Activated T-cell treated with anti-CD3 and anti-CD28 coated beads, Interleukin-2, amount 50 U/mL, for 48 hours (primary cell): ENCODE measurements at regions not wholly inside any gene's neighbourhood (a gene's known extent, or its start where the extent isn't known, plus 50 kb on each side); places are given as distances from the start of the nearest gene placed in this dataset.

Experiments used
- DNase-seq, 2 experiments: peaks; one replicate each; pipeline ENCODE4 v3.0.0-alpha.2; 2020

DNA sequence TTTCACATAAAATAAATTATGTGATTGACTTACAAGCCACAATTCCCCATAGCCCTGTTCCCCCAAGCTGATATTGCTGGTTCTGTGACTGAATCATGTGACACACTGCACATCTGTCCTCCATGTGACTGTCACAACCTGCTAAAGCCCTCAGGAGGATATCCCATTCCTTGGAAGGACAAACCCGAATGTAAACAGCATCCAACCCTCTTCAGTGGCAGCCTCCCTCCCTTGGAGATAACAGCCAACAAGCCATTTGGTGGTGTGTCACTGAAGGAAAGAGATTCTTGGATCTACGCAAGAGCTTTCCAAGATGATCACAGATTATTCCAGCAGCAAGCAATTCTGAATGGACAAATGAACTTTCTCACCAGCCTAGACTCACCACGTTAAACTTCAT is 153.9 kb upstream of the TIAM1 start:
- DNase-seq, result no peak

DNA sequence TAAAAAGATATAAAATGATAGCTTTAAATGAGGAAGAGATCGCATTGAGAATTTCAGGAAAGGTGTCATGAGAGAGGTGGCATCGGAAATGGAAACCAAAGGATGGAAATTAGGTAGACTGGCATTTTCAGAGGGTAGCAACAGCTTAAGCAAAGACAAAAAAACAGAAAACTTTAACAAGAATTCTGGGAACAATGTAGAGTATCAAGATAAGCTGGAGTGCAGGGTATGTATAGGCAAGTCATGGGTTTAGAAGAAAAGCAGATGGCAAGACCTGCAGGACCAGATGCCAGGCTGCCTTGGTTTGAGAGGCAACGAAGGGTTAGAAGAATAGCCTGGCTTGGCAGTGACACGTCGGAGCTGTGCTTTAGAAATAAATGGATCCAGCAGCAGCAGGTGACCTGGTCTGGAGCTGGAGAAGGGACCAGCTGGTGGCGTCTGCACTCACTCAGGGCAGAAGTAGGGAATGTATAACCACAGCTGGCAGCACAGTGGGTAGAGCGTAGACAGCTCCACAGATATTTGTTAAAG is 149.4 kb upstream of the TIAM1 start:
- no peak for DNase-seq

GRCh38 chr21:31491617-31492016 is 147.6 kb upstream of the TIAM1 start:
- no peak for DNase-seq

- no peak for DNase-seq
These were observed 146.4 kb upstream of the TIAM1 start for GRCh38 chr21:31490443-31490842.

GRCh38 chr21:31489726-31490125 is 145.7 kb upstream of the TIAM1 start:
- no peak for DNase-seq

GRCh38 chr21:31489014-31489413 is 145.0 kb upstream of the TIAM1 start:
- no peak for DNase-seq

DNA sequence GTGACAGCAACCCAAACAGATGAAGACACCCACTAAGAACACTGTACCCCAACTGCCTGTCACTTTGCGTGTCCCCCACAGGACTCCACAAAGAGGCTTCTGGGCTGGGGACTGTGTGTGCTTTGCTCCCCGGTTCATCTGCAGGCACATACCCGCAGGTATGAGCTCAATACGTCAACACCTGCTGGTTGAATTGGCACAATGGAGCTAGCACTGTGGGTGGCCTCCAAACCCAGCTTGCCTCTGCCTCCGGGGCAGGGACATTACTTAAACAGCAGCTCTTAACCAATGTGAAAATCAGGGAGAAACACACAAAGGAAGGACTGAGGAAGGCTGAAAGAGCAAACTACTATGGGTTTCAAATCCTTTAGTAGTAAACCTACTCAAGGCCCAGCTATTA is 140.2 kb upstream of the TIAM1 start:
- no peak for DNase-seq

DNA sequence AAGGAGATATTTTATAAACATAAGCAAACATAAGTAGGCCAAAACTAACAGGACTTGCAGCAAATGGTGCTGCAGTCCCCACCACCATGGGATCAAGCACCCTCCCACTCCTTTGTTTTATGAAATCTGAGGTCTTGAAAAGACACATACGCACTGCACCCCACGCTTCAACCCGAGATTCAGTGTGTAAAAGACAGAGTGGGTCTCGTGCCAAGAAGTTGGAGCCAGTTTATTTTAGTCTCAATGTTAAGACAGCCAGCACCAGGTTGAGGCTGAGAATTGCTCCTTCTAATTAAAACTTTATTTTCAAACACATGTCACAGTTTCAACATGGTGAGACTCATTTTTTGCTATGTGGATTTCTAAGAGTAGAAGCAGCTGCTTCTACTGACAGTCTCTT is 139.1 kb upstream of the TIAM1 start:
- DNase-seq, result no peak

DNA sequence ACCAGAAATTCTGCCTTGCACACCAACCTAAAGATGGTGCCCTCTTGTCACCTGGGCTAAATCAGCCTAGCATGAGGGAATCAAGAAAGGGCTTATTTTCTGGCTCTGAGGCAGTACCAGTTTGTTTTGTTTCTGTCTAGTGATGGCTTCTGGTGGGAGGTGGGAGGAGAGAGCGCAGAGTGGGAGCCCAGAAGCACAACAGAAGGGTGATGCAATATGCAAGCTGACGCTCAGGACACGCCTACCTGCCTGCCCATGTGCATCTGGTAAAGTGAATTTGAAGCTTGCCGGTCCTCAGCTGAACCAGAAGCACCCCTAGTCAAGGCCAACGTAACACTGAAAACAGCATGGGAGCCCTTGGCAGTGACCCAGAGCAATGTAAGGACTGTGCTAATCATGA is 138.4 kb upstream of the TIAM1 start:
- no peak for DNase-seq

DNA sequence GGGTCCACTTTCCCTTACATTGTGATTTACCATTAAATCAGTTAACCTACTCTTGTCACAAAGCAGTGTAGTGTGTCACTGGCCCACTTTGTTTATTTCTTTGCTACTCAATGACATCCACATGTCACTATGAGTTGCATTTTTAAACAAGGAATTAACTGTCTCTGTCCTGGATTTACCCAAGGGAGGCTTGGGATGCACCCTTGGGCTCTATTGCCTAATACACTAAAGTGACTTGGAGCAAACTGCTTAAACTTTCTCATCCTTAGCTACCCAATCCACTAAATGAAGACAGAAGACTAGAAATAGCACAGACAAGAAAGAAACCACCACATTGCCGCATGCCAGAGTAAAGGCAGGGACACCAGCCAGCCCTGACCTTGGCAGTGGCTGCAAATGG is 136.2 kb upstream of the TIAM1 start:
- no peak for DNase-seq

- DNase-seq, result no peak
These were observed 135.7 kb upstream of the TIAM1 start for GRCh38 chr21:31479714-31480113.

DNA sequence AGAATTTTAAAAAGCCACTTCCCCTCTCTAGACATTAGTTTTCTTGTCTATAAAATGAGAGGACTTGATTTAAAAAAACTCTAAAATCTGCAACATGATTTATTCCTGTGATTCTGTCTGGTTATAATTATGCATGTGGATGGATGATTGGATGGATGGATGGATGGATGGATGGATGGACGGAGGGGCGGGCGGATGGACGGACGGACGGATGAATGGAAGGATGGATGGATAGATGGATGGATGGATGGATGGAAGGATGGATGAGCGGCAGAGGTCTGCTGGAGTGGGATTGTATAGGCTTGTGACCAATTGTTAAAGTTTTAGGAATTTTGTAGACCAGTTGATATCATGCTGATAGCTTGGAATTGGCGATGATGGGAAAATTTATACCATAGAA is 135.2 kb upstream of the TIAM1 start:
- no peak for DNase-seq

DNA sequence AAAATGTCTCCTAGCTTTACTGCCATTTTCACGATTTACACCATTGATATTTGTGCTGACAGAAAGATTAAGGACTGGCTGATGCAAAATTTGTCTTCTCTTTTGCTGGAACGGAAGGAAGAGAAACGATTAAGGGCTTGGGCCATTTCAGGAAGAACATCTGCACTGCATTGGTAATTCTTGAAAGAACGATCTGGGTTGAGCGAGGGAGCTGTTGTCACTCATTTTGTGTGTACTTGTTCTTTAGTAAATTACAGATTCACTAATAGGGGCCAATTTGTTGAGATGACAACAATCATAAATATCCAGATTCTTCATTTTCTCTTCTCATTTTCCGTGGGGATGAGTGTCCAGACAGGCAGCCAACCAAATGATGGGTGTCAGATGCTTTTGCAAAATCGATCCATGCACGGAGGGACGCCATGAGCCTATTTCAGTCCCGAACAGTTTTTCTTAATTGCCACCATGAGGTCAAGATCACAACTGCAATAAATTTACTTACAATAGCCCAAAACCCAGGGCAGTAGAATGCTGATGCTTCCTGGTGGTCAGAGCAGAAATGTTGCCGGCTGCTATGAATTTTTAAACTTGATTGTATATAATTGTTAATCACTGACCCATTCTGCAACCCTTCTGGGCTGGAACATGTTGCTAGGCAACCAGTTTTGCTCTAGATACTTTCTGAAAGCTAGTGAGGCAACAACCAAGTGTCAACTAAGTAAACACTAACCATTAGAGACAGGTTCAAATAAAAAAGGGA is 132.4 kb upstream of the TIAM1 start:
- no peak for DNase-seq

GRCh38 chr21:31475223-31475622 is 131.2 kb upstream of the TIAM1 start:
- no peak for DNase-seq

DNA sequence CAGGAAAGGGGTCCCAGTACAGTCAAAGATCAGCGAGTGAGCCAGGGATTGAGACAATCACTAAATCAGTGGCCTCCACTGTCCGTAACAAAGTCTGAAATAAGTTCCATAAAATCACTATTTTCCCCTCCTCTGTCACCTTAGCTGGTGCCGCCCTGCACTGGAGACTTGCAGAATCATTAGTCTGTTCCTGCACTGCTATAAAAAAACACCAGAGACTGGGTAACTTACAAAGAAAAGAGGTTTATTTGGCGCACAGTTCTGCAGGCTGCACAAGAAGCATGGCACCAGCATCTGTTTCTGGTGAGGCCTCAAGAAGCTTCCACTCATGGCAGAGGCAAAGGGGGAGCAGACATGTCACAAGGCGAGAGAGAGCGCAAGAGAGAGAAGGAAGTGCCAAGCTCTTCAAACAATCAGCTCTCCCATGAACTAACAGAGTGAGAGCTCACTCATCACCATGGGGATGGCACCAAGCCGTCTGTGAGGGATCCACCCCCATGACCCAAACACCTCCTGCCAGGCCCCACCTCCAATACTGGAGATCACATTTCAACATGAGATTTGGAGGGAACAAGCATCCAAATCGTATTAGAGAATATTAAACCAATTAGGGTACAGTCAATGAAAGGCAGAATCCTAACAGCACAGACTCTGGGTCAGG is 129.8 kb upstream of the TIAM1 start:
- DNase-seq, result no peak

- no peak for DNase-seq
These were observed 127.8 kb upstream of the TIAM1 start for GRCh38 chr21:31471865-31472264.

DNA sequence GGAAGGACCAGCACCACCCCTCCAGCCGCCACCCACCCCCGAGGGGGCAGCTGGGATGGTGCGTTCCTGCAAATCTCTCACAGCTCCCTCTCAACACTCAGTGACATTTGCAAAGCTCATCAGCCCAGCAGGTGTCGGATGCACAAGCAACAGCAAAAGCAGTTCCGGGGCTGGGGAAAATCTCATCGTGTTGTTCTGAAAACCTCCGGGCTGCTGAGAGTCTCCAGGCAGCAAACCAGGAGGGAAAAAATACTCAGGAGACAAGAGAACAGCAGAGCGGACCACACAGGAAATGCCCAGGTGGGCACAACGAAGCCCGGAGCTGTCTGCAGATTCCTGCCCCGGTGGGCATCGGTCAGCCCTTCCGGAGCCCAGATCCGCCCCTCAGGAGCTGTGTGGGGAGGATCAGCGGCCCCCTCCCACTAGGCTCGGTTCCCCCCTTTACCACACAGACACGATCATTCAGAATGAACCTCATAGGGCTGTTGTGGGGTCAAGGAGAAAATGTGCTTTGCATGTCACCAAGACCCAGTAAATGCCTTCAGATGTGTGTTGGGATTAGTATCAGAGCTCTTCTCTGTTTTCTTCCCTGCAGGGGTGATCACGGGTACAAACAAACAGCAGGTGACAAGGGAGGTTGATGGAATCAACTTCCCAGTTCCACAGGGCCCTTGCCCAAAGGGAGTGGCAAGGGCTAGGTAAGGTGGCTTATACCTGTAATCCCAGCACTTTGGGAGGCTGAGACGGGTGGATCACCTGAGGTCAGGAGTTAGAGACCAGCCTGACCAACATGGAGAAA is 127.0 kb upstream of the TIAM1 start:
- no peak for DNase-seq

DNA sequence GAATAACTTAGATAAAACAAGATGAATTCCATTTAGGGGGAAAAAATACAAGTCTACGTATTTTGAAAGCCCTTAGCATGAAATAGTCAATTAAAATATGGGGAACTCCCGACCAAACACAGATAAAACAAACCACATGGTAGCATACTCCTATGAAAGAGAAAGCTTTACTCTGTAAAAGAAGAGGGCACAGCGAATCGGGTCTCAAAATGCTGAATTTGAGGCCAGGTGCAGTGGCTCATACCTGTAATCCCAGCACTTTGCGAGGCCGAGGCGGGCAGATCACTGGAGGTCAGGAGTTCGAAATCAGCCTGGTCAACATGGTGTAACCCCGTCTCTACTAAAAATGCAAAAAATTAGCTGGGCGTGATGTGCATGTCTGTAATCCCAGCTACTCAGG is 116.9 kb upstream of the TIAM1 start:
- no peak for DNase-seq

- DNase-seq, result no peak
These were observed 115.4 kb upstream of the TIAM1 start for GRCh38 chr21:31459457-31459856.

DNA sequence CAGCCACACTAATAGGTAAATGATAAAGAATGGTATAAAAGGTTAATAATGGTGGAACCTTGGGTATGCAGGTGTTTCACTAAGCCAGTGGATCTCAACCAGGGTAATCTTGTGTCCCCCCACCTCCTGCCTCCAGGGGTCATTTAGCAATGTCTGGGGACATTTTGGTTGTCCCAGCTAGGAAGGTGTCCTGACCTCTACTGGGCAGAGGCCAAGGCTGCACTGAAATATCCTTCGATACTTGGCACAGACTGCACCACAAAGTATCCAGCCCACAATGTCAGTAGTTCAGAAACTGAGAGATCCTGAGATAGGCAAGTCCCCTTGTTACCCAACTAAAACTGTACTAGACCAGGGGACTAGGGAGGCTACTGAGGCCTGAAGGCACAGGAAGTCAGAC is 113.6 kb upstream of the TIAM1 start:
- no peak for DNase-seq

- DNase-seq, result no peak
These were observed 112.1 kb upstream of the TIAM1 start for GRCh38 chr21:31456201-31456600.

DNA sequence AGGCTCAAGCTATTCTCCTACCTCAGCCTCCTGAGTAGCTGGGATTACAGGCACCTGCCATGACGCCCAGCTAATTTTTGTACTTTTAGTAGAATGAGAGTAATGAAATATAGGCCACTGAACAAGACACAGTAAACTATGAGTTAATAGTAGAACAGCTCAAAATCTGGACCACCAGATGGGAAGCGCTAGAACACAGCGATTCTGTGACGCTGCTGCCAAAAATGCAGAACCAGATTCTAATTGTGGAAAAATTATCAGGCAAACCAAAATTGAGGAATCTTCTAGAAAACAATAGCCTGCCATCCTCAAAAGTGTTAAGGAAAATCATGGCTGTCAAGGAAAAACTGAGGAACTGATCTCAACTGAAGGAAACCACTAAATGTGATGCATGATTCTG is 111.4 kb upstream of the TIAM1 start:
- DNase-seq, result no peak

GRCh38 chr21:31450980-31451379 is 106.9 kb upstream of the TIAM1 start:
- DNase-seq, result no peak
